ENCODE measurements at regions not wholly inside any gene's neighbourhood (a gene's known extent, or its start where the extent isn't known, plus 50 kb on each side); places are given as distances from the start of the nearest gene placed in this dataset.

DNA sequence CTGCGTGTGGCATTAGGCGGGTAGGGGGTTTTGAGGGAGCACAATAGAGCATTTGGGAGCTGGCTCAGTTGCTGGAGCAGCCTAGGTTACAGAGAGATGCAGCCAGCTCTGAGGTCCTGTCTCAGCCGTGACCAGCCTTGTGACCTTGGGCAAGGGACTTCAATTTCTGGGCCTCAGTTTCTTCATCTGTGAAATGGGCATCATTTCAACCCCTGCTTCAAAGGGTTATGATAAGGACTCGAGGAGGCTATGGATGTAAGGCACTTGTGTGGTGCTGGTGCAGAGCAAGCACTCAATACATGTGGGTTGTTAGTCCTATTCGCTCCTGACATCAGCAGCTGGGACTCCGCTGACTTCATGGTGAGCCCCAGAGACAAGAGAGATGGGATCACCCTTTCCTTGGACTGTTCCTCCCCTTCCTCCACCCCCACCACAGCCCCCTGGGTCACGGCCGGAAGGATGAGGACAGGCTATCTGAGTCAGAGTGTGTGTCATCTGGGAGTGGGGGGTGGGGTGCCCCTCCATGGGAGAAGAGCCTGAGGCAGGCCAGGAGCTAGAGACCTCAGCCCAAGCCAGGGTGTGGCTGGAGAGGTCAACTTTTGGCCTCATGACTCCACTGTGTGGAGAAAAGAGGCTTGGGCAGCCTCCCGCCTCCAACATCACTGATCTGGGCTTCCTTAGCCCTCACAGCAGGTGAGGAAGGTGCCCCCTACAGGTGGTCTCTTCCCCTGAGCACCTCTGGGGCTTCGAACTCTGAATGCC lies 71.4 kb upstream of the ZBTB40 start:
- no peaks in the 10 kb centered on the region for H4K20me1 ChIP-seq (ENCODE audit: control insufficient read depth, insufficient read depth, low read depth, low read length)
- no peak overlapping the region for H3K4me2 ChIP-seq (ENCODE audit: low read length)
- no peaks in the 10 kb centered on the region for H3K79me2 ChIP-seq (ENCODE audit: control insufficient read depth, low read length)
- H3K9me2 ChIP-seq (replicated peaks; ENCODE audit: control insufficient read depth, low read length): no peaks in the 10 kb centered on the region
- TF ChIP-seq, protein P1, sequence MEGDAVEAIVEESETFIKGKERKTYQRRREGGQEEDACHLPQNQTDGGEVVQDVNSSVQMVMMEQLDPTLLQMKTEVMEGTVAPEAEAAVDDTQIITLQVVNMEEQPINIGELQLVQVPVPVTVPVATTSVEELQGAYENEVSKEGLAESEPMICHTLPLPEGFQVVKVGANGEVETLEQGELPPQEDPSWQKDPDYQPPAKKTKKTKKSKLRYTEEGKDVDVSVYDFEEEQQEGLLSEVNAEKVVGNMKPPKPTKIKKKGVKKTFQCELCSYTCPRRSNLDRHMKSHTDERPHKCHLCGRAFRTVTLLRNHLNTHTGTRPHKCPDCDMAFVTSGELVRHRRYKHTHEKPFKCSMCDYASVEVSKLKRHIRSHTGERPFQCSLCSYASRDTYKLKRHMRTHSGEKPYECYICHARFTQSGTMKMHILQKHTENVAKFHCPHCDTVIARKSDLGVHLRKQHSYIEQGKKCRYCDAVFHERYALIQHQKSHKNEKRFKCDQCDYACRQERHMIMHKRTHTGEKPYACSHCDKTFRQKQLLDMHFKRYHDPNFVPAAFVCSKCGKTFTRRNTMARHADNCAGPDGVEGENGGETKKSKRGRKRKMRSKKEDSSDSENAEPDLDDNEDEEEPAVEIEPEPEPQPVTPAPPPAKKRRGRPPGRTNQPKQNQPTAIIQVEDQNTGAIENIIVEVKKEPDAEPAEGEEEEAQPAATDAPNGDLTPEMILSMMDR (IDR thresholded peaks at IDR 0.05; ENCODE audit: low read depth, low read length, poor library complexity, severe bottlenecking): peak; percentile 27
- no peak for TF ChIP-seq EZH2phosphoT487 (IDR thresholded peaks at IDR 0.05; ENCODE audit: borderline replicate concordance, low read length)
- H3K4me3 ChIP-seq (ENCODE audit: low read length): no peak overlapping the region
- H3K27ac ChIP-seq (ENCODE audit: low read depth, low read length): no peak overlapping the region
- no peaks in the 10 kb centered on the region for H3K27me3 ChIP-seq (ENCODE audit: control insufficient read depth, low read length)
- no peaks in the 10 kb centered on the region for H3K9me3 ChIP-seq (ENCODE audit: control insufficient read depth, insufficient read depth, low read length)
- H3F3A ChIP-seq (ENCODE audit: control insufficient read depth, insufficient read depth): no peaks in the 10 kb centered on the region
- H3K4me1 ChIP-seq (ENCODE audit: control insufficient read depth, low read length): no peaks in the 10 kb centered on the region
- no peaks in the 10 kb centered on the region for H3K36me3 ChIP-seq (ENCODE audit: control insufficient read depth, low read length)

DNA sequence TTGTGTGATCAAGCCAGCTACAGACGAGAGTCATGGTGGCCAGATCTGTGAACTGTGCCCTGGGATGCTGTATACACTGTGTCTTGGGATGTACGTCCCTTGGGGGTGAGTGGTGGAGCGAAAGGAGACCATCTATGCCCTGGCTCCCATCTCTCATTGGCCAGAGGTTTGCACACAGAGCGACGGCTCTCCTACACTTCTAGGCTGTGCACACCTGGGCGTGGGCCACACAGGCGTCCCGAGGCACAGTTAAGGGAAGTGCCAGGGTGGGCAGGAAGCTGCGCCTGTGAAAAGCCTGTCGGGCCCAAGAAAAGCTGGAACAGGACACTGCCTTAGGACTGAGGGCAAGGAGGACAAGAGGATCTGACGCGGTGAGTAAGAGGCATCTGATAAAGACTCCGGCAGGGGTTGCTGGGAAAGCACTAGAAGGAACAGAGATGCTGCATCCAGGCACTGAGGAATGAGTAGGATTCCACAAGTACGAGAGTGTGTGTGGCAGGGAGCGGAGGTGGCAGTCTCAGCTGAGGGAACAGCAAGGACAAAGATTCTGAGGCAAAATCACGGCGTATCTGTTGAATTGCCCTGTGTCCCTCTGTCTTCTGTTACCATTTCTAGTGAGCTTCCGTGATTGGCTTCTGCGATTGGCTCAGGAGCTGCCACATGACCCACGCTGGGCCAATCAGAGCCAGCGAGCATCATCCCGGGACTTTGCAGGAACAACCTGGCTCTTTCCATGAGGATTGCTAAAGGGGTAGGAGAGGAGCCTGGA lies 67.9 kb upstream of the ZBTB40 start:
- H3K4me3 ChIP-seq (ENCODE audit: low read length): no peak overlapping the region
- no peaks in the 10 kb centered on the region for H3K27me3 ChIP-seq (ENCODE audit: control insufficient read depth, low read length)

DNA sequence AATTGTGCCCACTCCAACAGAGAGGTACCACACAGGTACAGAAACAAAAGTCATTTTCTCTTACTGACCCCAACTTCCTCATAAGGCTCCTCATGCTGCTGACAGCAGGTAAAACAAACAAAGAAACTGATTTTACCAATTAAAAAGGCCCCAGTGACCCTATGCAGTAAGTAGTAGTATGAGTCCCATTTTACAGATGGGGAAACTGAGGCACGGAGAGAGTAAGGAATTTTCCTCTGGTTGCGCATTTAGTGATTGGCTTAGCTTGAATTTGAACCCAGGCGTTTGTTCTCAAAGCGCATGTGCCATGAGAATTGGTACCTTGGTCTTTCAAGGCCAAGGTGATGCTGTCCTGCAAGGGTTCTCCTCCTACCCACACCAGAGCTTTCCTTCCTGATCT lies 66.1 kb upstream of the ZBTB40 start:
- Histone ChIP-seq H3K9me3 (ENCODE audit: control insufficient read depth, insufficient read depth, low read length) (no peaks in the 10 kb centered on the region), H3K4me1 (ENCODE audit: control insufficient read depth, low read length) (no peaks in the 10 kb centered on the region), H3K9me2 (replicated peaks; ENCODE audit: control insufficient read depth, low read length) (no peaks in the 10 kb centered on the region), H3K4me3 (ENCODE audit: low read length) (no peak overlapping the region), H3K27me3 (ENCODE audit: control insufficient read depth, low read length) (no peaks in the 10 kb centered on the region), H3K79me2 (ENCODE audit: control insufficient read depth, low read length) (no peaks in the 10 kb centered on the region), H3F3A (ENCODE audit: control insufficient read depth, insufficient read depth) (no peaks in the 10 kb centered on the region), H3K27ac (ENCODE audit: low read depth, low read length) (no peak overlapping the region), H3K4me2 (ENCODE audit: low read length) (no peak overlapping the region), H4K20me1 (ENCODE audit: control insufficient read depth, insufficient read depth, low read depth, low read length) (no peaks in the 10 kb centered on the region), H3K36me3 (ENCODE audit: control insufficient read depth, low read length) (no peaks in the 10 kb centered on the region)
- TF ChIP-seq EZH2phosphoT487 (IDR thresholded peaks at IDR 0.05; ENCODE audit: borderline replicate concordance, low read length): no peak
- TF ChIP-seq, protein P1 (IDR thresholded peaks at IDR 0.05; ENCODE audit: low read depth, low read length, poor library complexity, severe bottlenecking): no peak

More for the DNA sequence above, 67.9 kb upstream of the ZBTB40 start:
- TF ChIP-seq, protein P1 (IDR thresholded peaks at IDR 0.05; ENCODE audit: low read depth, low read length, poor library complexity, severe bottlenecking): no peak
- no peak for TF ChIP-seq EZH2phosphoT487 (IDR thresholded peaks at IDR 0.05; ENCODE audit: borderline replicate concordance, low read length)
- no peak overlapping the region for H3K4me2 ChIP-seq (ENCODE audit: low read length)
- no peaks in the 10 kb centered on the region for H3F3A ChIP-seq (ENCODE audit: control insufficient read depth, insufficient read depth)
- no peaks in the 10 kb centered on the region for H3K4me1 ChIP-seq (ENCODE audit: control insufficient read depth, low read length)
- H3K36me3 ChIP-seq (ENCODE audit: control insufficient read depth, low read length): no peaks in the 10 kb centered on the region
- no peaks in the 10 kb centered on the region for H3K79me2 ChIP-seq (ENCODE audit: control insufficient read depth, low read length)
- no peaks in the 10 kb centered on the region for H3K9me3 ChIP-seq (ENCODE audit: control insufficient read depth, insufficient read depth, low read length)
- no peak overlapping the region for H3K27ac ChIP-seq (ENCODE audit: low read depth, low read length)
- H4K20me1 ChIP-seq (ENCODE audit: control insufficient read depth, insufficient read depth, low read depth, low read length): no peaks in the 10 kb centered on the region
- no peaks in the 10 kb centered on the region for H3K9me2 ChIP-seq (replicated peaks; ENCODE audit: control insufficient read depth, low read length)
